Thymus (tissue), 11 donors: ENCODE measurements at regions not wholly inside any gene's neighbourhood (a gene's known extent, or its start where the extent isn't known, plus 50 kb on each side); places are given as distances from the start of the nearest gene placed in this dataset.
A peak's percentile ranks its signal among the peaks of the same experiment; 100 is the strongest.

Experiments used
- DNase-seq, 9 donors: peaks; one replicate each; pipeline ENCODE4 v3.0.0-alpha.2; 2013; ENCODE audit warnings: low spot score in 9 of 9, low read depth in 6 of 9, missing footprints in 1 of 9
- H3K27ac ChIP-seq, 2 donors: one replicate each; pipeline ENCODE4 v1.5.1; 2013; ENCODE audit warnings: control low read depth in 1 of 2, low read depth in 1 of 2, low read length in 1 of 2, mild to moderate bottlenecking in 1 of 2, moderate library complexity in 1 of 2
- H3K27me3 ChIP-seq, 2 donors: one replicate each; pipeline ENCODE4 v1.5.1; 2013; ENCODE audit warnings: low read length in 1 of 2; ENCODE audit not compliant: control insufficient read depth in 2 of 2, insufficient read depth in 1 of 2
- H3K36me3 ChIP-seq, 2 donors: one replicate each; pipeline ENCODE4 v1.5.1; 2013; ENCODE audit warnings: low read length in 1 of 2, mild to moderate bottlenecking in 1 of 2, moderate library complexity in 1 of 2; ENCODE audit not compliant: control insufficient read depth in 2 of 2, insufficient read depth in 2 of 2
- H3K4me1 ChIP-seq, 2 donors: one replicate each; pipeline ENCODE4 v1.5.1; 2013; ENCODE audit warnings: low read length in 2 of 2; ENCODE audit not compliant: control insufficient read depth in 2 of 2, insufficient read depth in 2 of 2
- H3K4me3 ChIP-seq, 2 donors: one replicate each; pipeline ENCODE4 v1.5.1; 2013; ENCODE audit warnings: low read length in 2 of 2, control low read depth in 1 of 2, mild to moderate bottlenecking in 1 of 2
- H3K9me3 ChIP-seq, 2 donors: one replicate each; pipeline ENCODE4 v1.5.1; 2013; ENCODE audit warnings: low read length in 1 of 2, mild to moderate bottlenecking in 1 of 2; ENCODE audit not compliant: control insufficient read depth in 2 of 2, insufficient read depth in 1 of 2
- WGBS: extraction: QIAGEN DNeasy Blood & Tissue Kit; methylation state at CpG from one replicate; pipeline ENCODE4 v1.1.7; 2013; 5-methylcytosine and 5-hydroxymethylcytosine counted together
- donor health status: healthy.

DNA sequence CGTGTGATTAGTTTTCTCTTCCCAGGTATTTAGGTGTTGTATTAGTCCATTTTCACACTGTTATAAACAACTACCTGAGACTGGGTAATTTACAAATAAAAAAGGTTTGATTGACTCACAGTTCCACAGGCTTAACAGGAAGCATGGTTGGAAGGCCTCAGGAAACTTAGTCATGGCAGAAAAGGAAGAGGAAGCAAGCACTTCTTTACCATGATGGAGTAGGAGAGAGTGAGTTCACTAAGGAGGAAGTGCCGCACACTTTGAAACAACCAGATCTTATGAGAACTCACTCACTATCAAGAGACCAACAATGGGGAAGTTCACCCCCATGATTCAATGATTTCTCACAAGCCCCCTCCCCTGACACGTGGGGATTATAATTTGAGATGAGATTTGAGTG is 1343.7 kb upstream of the GOT2 start:
- WGBS: 61% methylated on average over 3 of the region's 3 CpGs
- peaks cover 0 to 3% of the 10 kb centered on the region in 2 donors for H3K9me3 ChIP-seq
- H3K4me1 ChIP-seq: no peaks in the 10 kb centered on the region
- no peaks in the 10 kb centered on the region for H3K27me3 ChIP-seq
- DNase-seq: no peak
- no peak overlapping the region for H3K4me3 ChIP-seq
- no peaks in the 10 kb centered on the region for H3K36me3 ChIP-seq
- no peak overlapping the region for H3K27ac ChIP-seq

DNA sequence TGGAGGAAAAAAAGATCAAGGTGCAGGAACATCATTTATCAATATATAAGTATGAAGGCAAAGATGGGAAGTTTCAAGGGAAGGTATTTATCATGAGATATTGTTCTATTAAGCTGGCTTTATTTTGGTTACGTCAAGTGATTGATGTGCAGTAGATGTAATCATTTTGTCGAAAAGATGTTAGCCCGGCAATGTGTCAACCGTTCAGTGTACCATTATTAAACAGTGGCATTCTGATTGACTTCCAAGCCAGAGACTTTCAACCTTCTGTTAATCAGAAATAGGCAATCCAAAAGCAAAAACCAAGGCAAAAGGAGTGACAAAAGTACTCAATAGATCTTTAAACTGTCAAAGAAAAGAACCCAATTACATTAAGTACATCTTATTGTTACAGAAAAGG is 1340.3 kb upstream of the GOT2 start:
- no peak overlapping the region for H3K4me3 ChIP-seq
- H3K27me3 ChIP-seq: no peaks in the 10 kb centered on the region
- no peak for DNase-seq
- H3K4me1 ChIP-seq: no peaks in the 10 kb centered on the region
- no peak overlapping the region for H3K27ac ChIP-seq
- 96% methylated on average over 4 of the region's 4 CpGs for WGBS
- no peaks in the 10 kb centered on the region for H3K36me3 ChIP-seq
- peaks cover 0 to 3% of the 10 kb centered on the region in 2 donors for H3K9me3 ChIP-seq

DNA sequence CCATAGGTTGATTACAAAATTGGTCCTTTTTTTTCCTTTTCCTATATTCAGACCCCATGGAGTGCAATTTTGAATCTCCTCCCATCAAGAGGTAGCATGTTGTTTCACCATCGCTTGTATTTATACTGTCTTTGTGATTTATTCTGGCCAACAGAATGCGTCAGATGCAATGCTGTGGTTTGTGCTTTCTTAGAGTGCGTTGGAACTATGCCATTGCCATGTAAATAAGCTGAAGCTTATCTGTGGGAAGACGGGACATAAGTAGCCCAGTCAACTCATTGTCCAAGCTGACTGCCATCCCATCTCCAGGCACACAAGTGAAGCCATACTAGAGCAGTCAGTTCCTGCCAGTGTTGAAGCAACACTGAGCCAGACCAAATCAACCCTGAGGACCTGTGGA is 1339.3 kb upstream of the GOT2 start:
- no peaks in the 10 kb centered on the region for H3K36me3 ChIP-seq
- no peak for DNase-seq
- H3K9me3 ChIP-seq: peaks cover 0 to 3% of the 10 kb centered on the region in 2 donors
- no peaks in the 10 kb centered on the region for H3K27me3 ChIP-seq
- WGBS: 94% methylated on average over 4 of the region's 4 CpGs
- no peak overlapping the region for H3K27ac ChIP-seq
- H3K4me3 ChIP-seq: no peak overlapping the region
- no peaks in the 10 kb centered on the region for H3K4me1 ChIP-seq

DNA sequence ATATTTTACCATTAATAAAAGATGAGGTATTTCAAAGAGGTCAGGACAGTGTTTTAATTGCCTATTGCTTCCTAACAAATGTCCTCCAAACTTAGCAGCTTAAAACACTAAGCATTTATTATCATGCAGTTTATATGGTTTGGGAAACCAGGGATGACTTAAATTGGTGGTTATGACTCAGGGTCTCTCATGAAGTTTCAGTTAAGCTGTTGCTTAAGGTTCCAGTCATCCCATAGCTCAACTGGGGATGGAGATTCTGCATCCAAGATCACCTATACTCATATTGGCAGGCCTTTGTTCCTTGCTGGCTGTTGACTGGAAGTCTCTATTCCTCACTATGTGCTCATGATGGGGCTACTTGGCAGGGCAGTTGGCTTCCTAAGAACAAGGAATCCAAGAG is 1329.9 kb upstream of the GOT2 start:
- H3K27me3 ChIP-seq: no peaks in the 10 kb centered on the region

DNA sequence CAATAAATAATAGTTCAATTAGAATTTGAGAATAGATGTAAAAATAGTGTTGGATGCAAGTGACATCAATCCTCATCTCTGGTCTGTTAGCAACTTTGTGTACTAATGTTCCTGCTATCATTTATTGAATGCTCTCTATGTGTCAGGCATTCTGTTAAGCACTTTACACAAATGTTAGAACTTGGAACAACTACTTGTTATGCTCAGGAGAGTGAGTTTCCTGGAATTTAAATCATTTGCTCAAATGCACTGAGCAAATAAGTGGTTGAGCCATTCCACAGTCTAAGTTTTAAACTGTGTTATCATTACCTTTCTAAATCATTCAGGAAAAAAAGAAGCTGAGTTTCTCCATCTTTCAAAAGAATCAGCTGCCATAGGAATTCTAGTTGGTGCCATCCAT is 1327.3 kb upstream of the GOT2 start:
- Histone ChIP-seq H3K27me3 (no peaks in the 10 kb centered on the region), H3K4me1 (no peaks in the 10 kb centered on the region), H3K9me3 (no peaks in the 10 kb centered on the region), H3K36me3 (no peaks in the 10 kb centered on the region), H3K27ac (no peak overlapping the region), H3K4me3 (no peak overlapping the region)
- DNase-seq: no peak

More for the DNA sequence above, 1329.9 kb upstream of the GOT2 start:
- Histone ChIP-seq H3K4me3 (no peak overlapping the region), H3K36me3 (no peaks in the 10 kb centered on the region), H3K27ac (no peak overlapping the region), H3K9me3 (no peaks in the 10 kb centered on the region), H3K4me1 (no peaks in the 10 kb centered on the region)
- no peak for DNase-seq

DNA sequence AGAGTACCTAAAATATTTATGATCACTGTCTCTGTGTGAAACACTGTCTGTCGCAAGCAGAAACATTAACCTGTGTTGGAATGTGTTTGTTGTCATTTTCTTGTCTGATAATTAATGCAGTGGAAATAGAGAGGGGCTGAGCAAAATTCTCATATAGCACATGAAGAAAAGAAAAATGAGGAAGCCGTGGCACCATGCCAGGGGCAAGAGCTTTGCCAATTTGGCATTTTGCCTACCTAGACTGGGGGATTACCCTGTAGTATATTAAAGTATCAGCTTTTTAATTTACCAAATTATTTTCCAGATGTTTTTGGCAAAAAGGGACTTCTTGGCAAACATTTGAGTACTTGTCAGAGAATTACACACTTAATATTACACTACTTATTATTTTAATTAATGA is 1326.6 kb upstream of the GOT2 start:
- H3K4me1 ChIP-seq: no peaks in the 10 kb centered on the region
- no peaks in the 10 kb centered on the region for H3K27me3 ChIP-seq
- no peak overlapping the region for H3K27ac ChIP-seq
- no peak overlapping the region for H3K4me3 ChIP-seq
- H3K9me3 ChIP-seq: no peaks in the 10 kb centered on the region
- peak in 1 of 9 donors; percentile 2 for DNase-seq
- WGBS: 57% methylated on average over 2 of the region's 2 CpGs
- H3K36me3 ChIP-seq: no peaks in the 10 kb centered on the region

DNA sequence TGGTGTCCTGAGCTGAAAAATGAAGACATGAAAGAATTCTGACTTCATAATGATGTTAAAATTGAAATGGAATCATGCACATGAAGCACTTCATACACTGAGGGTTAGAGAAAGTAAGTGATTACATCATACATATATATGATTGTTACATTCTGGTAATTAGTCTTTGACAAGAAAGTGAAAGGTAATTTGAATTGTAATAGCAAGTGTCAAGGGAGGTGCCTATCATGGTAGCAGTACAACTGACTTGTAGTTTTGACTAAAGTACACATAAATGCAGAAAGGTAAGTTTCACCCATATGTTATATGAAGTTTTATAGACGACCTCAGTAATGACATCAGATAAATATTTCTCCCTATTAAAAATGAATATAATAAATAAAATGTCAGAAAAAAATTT is 1325.0 kb upstream of the GOT2 start:
- Histone ChIP-seq H3K9me3 (no peaks in the 10 kb centered on the region), H3K4me3 (no peak overlapping the region), H3K27ac (no peak overlapping the region), H3K36me3 (no peaks in the 10 kb centered on the region), H3K27me3 (no peaks in the 10 kb centered on the region), H3K4me1 (no peaks in the 10 kb centered on the region)
- no peak for DNase-seq
- 88% methylated on average over 1 of the region's 1 CpG for WGBS

DNA sequence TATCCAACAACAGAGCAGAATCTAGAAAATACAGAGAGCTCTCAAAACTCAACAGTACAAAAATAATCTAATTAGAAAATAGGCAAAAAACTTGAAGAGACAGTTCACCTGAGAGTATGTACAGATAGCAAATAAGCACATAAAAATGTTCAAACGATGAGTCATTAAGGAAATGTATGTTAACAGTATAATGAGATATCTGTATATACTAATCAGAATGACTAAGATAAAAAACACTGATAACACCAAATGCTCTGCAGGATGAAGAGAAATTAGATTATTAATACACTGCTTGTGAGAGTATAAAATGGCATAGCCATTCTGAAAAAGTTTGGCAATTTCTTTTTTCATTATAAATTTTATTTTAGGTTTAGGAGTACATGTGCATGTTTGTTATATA is 1307.6 kb upstream of the GOT2 start:
- DNase-seq: no peak
- WGBS: 94% methylated on average over 1 of the region's 1 CpG
- no peaks in the 10 kb centered on the region for H3K4me1 ChIP-seq
- H3K27ac ChIP-seq: no peak overlapping the region
- H3K4me3 ChIP-seq: no peak overlapping the region
- H3K36me3 ChIP-seq: no peaks in the 10 kb centered on the region
- H3K27me3 ChIP-seq: no peaks in the 10 kb centered on the region
- no peaks in the 10 kb centered on the region for H3K9me3 ChIP-seq

GRCh38 chr16:60031740-60032139 is 1297.6 kb upstream of the GOT2 start:
- no peak for DNase-seq
- no peaks in the 10 kb centered on the region for H3K9me3 ChIP-seq
- H3K27ac ChIP-seq: no peak overlapping the region
- H3K27me3 ChIP-seq: no peaks in the 10 kb centered on the region
- H3K36me3 ChIP-seq: no peaks in the 10 kb centered on the region
- H3K4me1 ChIP-seq: no peaks in the 10 kb centered on the region
- 97% methylated on average over 1 of the region's 1 CpG for WGBS
- H3K4me3 ChIP-seq: no peak overlapping the region

DNA sequence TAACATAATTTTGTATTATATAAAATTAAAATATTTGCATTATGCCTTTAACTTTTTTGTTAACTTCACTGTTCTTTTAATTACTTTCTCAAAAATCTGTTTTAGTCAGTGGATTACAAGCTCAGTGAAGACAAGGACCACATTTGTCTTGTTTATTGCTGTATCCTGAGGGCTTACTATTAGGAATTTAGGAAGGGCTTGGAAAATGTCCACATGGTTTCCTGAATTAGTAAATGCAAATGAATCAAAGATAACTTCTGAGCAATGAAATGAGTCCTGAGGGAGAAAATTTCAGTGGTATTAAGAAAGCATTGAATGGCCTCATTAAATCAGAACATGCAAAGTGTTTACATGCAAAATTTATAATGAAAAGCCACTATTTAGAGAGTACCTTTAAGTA is 1293.2 kb upstream of the GOT2 start:
- no peak overlapping the region for H3K27ac ChIP-seq
- H3K36me3 ChIP-seq: no peaks in the 10 kb centered on the region
- H3K4me3 ChIP-seq: no peak overlapping the region
- H3K27me3 ChIP-seq: no peaks in the 10 kb centered on the region
- H3K9me3 ChIP-seq: no peaks in the 10 kb centered on the region
- DNase-seq: no peak
- no peaks in the 10 kb centered on the region for H3K4me1 ChIP-seq
